ENCODE measurements at regions not wholly inside any gene's neighbourhood (a gene's known extent, or its start where the extent isn't known, plus 50 kb on each side); places are given as distances from the start of the nearest gene placed in this dataset.

- H3K27ac ChIP-seq, result no peak overlapping the region
- TF ChIP-seq CTCF (conservative IDR thresholded peaks at IDR 0.05), result no peak
These were observed 137.5 kb upstream of the SYT13 start for GRCh38 chr11:45423475-45424120.

- no peak overlapping the region for H3K27ac ChIP-seq
- no peak for TF ChIP-seq CTCF (conservative IDR thresholded peaks at IDR 0.05)
These were observed 136.9 kb upstream of the SYT13 start for GRCh38 chr11:45423036-45423435.

- TF ChIP-seq CTCF (conservative IDR thresholded peaks at IDR 0.05), result no peak
- no peak overlapping the region for H3K27ac ChIP-seq
These were observed 127.9 kb upstream of the SYT13 start for GRCh38 chr11:45414088-45414487.

- TF ChIP-seq CTCF (conservative IDR thresholded peaks at IDR 0.05), result no peak
- H3K27ac ChIP-seq, result no peak overlapping the region
These were observed 127.2 kb upstream of the SYT13 start for GRCh38 chr11:45413156-45413858.

GRCh38 chr11:45412521-45412920 is 126.4 kb upstream of the SYT13 start:
- TF ChIP-seq CTCF (conservative IDR thresholded peaks at IDR 0.05), result no peak
- H3K27ac ChIP-seq, result no peak overlapping the region

GRCh38 chr11:45412051-45412471 is 125.9 kb upstream of the SYT13 start:
- no peak overlapping the region for H3K27ac ChIP-seq
- TF ChIP-seq CTCF (conservative IDR thresholded peaks at IDR 0.05), result no peak

- H3K27ac ChIP-seq, result no peak overlapping the region
- TF ChIP-seq CTCF (conservative IDR thresholded peaks at IDR 0.05), result no peak
These were observed 125.2 kb upstream of the SYT13 start for GRCh38 chr11:45411228-45411946.
